ENCODE measurements at regions not wholly inside any gene's neighbourhood (a gene's known extent, or its start where the extent isn't known, plus 50 kb on each side); places are given as distances from the start of the nearest gene placed in this dataset.

- TF ChIP-seq YY1 (IDR thresholded peaks at IDR 0.05; ENCODE audit: insufficient read depth, insufficient read length) (no peak), ZNF274 (IDR thresholded peaks at IDR 0.05; ENCODE audit: low read depth, low read length) (no peak), SUZ12 (IDR thresholded peaks at IDR 0.05; ENCODE audit: extremely low read depth, insufficient read depth, insufficient read length) (no peak)
Measured at GRCh38 chr12:97983796-97984195, 521.2 kb downstream of the RMST start.

Data from NT2/D1 (cell line).